Psoas muscle (tissue), 7 donors: ENCODE measurements at regions not wholly inside any gene's neighbourhood (a gene's known extent, or its start where the extent isn't known, plus 50 kb on each side); places are given as distances from the start of the nearest gene placed in this dataset.
"Not testable (repeated sequence)": the region's sequence is repeated elsewhere in the genome, so short reads cannot be mapped to it uniquely, and the experiment has no call there.

Source experiments
- ATAC-seq, 4 donors: fragments of 200-7000 bp; cut with Tn5 transposase; one replicate each; pipeline ENCODE4 v1.9.1; 2020; ENCODE audit warnings: moderate library complexity in 3 of 4, mild to moderate bottlenecking in 2 of 4
- DNase-seq, 2 donors: peaks; one replicate each; pipeline ENCODE4 v3.0.0-alpha.2; 2020
- H3K27ac ChIP-seq: fragments of 200-600 bp; one replicate; pipeline ENCODE4 v1.8.0; 2022
- H3K27me3 ChIP-seq, 3 donors: fragments of 200-600 bp in 1 of 3; one replicate each; pipeline versions ENCODE4 v1.6.1 to v1.8.0; 2013 to 2022; ENCODE audit warnings: low read length in 2 of 3, mild to moderate bottlenecking in 2 of 3, moderate library complexity in 1 of 3; ENCODE audit not compliant: insufficient read depth in 3 of 3
- H3K36me3 ChIP-seq, 2 donors: fragments of 200-600 bp in 1 of 2; one replicate each; pipeline versions ENCODE4 v1.6.1 to v1.8.0; 2013 to 2022; ENCODE audit warnings: low read depth in 1 of 2, mild to moderate bottlenecking in 1 of 2, moderate library complexity in 1 of 2; ENCODE audit not compliant: insufficient read depth in 1 of 2
- H3K4me1 ChIP-seq: fragments of 200-600 bp; one replicate; pipeline ENCODE4 v1.8.0; 2022
- H3K4me3 ChIP-seq: fragments of 200-600 bp; one replicate; pipeline ENCODE4 v1.8.0; 2022; ENCODE audit warnings: mild to moderate bottlenecking
- H3K9me3 ChIP-seq: fragments of 200-600 bp; one replicate; pipeline ENCODE4 v1.8.0; 2022
- WGBS, 3 donors: extraction: QIAGEN DNeasy Blood & Tissue Kit; methylation state at CpG; one replicate each; pipeline versions ENCODE4 v1.1.6 to v1.1.7; 2013; 5-methylcytosine and 5-hydroxymethylcytosine counted together
- intact Hi-C, 2 donors: fragments of 100-400 bp; cut with DNase I; formaldehyde crosslinking; loops; one replicate each; pipeline versions ENCODE4 v1.11.0 to v1.14.2; 2022
- TF ChIP-seq, protein P1 (sequence below): fragments of 200-600 bp; IDR thresholded peaks from one replicate; pipeline ENCODE4 v1.8.0; 2022; ENCODE audit warnings: antibody characterized with exemption
- donor health status: healthy with polysubstance abuse.
- donor health status: DM: no; HTN: no; CAD: no; lungs with moderate emphysema.
- donor health status: Bipolar disorder and iron deficiency.
- donor health status: healthy.
- donor health status: DM: yes; HTN: yes; CAD: no.
- donor health status: DM: no; HTN: no; CAD: no.
- donor health status: DM: yes; HTN: yes; CAD: no.

DNA sequence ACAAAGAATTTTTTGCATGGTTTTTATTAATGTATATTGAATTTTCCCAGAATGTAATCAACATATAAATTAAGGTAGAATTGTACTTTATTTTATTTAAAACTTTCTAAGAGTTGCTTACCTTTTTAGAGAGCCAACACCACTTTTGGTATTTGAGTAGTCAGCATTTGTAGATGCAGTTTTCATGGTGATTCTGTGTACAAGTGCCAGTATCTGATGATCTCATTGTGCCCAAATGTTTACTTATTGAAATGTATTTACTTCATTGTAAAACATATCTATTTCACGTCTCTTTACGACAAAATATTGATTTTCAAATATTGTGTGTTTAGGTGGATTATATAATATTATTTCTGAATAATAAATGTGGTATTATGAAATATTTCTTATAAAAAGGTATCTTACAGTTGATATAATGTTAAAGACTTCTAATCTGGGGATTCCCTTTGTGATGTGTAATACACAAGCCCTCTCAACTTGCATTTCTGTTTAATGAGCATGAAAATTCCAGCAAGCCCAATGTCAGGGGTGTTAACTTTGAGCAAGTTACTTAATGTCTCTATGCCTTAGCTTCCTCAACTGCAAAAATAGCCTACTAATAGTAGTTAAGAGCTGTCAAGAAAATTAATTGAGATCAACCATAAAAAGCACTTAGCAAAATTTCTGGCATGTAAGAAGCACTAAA, 141.8 kb upstream of the ZNF648 start:
- intact Hi-C loops: no loop called here
- H3K36me3 ChIP-seq: no peaks in the 10 kb centered on the region
- H3K27ac ChIP-seq: no peak overlapping the region
- TF ChIP-seq, protein P1, sequence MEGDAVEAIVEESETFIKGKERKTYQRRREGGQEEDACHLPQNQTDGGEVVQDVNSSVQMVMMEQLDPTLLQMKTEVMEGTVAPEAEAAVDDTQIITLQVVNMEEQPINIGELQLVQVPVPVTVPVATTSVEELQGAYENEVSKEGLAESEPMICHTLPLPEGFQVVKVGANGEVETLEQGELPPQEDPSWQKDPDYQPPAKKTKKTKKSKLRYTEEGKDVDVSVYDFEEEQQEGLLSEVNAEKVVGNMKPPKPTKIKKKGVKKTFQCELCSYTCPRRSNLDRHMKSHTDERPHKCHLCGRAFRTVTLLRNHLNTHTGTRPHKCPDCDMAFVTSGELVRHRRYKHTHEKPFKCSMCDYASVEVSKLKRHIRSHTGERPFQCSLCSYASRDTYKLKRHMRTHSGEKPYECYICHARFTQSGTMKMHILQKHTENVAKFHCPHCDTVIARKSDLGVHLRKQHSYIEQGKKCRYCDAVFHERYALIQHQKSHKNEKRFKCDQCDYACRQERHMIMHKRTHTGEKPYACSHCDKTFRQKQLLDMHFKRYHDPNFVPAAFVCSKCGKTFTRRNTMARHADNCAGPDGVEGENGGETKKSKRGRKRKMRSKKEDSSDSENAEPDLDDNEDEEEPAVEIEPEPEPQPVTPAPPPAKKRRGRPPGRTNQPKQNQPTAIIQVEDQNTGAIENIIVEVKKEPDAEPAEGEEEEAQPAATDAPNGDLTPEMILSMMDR: no peak
- WGBS, 3 donors: 88 to 93% (median 91%) methylated on average over 2 of the region's 2 CpGs
- ATAC-seq (no peak), DNase-seq (no peak)
- H3K27me3 ChIP-seq: no peaks in the 10 kb centered on the region
- peaks cover 37% of the 10 kb centered on the region for H3K4me1 ChIP-seq
- no peak overlapping the region for H3K4me3 ChIP-seq
- no peaks in the 10 kb centered on the region for H3K9me3 ChIP-seq

DNA sequence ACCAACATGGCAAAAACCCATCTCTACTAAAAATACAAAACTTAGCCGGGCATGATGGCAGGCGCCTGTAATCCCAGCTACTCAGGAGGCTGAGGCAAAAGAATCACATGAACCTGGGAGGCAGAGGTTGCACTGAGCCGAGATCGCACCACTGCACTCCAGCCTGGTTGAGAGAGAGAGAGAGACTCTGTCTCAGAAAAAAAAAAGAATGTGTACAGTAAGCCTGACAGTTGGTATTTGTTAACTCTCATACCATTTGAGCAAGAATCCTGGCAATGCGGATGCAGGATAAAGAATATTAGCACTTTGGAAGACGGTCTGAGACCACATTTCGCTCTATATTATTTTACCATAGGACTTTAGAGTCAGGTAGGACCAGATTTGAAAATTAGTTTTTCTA, 140.0 kb upstream of the ZNF648 start:
- H3K27ac ChIP-seq, H3K27me3 ChIP-seq, H3K9me3 ChIP-seq, intact Hi-C loops, DNase-seq, ATAC-seq, H3K36me3 ChIP-seq, H3K4me3 ChIP-seq: not testable (repeated sequence)
- 65 to 70% (median 66%) methylated on average over 7 of the region's 7 CpGs for WGBS, 3 donors
- peaks cover 37% of the 10 kb centered on the region for H3K4me1 ChIP-seq

DNA sequence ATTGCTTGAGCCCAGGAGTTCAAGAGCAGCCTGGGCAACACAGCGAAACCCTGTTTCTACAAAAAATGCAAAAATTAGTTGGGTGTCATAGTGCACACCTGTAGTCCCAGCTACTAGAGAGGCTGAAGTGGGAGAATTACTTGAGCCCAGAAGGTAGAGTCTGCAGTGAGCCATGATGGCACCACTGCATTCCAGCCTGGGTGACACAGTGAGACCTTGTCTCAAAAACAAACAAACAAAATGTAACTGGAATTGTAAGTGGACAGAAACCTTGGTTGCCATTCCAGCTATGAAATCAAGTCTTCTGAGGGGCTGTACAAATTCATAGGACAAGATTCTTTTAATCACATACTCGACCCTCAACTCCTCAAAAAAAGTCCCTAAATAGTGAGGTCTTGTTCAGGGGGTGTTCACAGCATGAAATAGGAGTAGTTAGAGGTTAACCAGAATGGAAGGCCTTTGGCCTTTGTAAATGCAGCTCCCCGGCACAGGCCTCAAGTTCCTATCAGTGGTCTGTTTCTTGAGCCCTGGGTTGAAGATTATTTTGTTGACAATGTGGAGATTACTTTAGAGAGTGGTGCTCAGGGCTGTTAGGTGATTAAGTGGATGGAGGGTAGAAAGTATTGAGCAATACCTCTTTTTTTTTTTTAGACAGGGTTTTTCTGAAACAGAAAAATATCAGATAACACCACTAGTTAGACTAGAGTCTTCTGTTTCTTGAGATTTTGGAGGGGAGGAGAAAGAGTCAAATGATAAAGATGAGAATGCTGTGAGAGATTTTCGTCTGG, 138.7 kb upstream of the ZNF648 start:
- TF ChIP-seq, protein P1: no peak
- ATAC-seq (no peak), DNase-seq (no peak)
- WGBS, 3 donors: 92 to 93% (median 92%) methylated on average over 4 of the region's 4 CpGs
- Histone ChIP-seq H3K4me3 (no peak overlapping the region), H3K9me3 (no peaks in the 10 kb centered on the region), H3K4me1 (peaks cover 29% of the 10 kb centered on the region), H3K27ac (no peak overlapping the region), H3K27me3 (no peaks in the 10 kb centered on the region), H3K36me3 (no peaks in the 10 kb centered on the region)
- intact Hi-C loops: no loop called here

DNA sequence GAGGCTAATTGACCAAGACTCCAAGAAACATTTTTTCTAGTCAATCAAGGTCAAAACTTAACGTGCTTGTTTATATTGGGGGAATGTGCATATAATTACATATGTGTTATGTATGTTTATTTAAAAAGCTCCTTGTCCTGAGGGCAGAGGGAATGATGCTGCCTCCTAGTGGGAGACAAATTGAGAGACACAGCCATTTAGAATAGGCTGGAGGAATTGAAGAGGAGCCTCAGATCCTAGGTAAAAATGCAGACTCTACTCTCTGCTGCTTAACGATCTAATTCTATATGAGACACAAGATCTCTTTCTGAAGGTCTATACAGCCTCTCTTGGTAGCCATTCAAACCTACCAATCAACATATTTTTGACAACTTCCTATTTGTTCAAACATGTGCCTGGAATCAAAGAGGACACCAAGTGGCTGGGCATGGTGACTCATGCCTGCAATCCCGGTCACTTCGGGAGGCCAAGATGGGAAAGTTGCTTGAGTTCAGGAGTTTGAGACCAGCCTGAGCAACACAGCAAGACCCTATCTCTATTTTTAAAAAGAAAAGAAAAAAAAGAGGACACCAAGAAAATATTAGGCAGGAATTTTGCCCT, 136.6 kb upstream of the ZNF648 start:
- DNase-seq (peak in 1 of 2 donors; percentile 29), ATAC-seq (peak in 2 of 4 donors; percentile 13 to 16)
- Histone ChIP-seq H3K9me3 (no peaks in the 10 kb centered on the region), H3K36me3 (no peaks in the 10 kb centered on the region), H3K27ac (peak overlapping the region; percentile 72), H3K4me3 (no peak overlapping the region), H3K4me1 (peaks cover 31% of the 10 kb centered on the region), H3K27me3 (no peaks in the 10 kb centered on the region)
- intact Hi-C loops: no loop called here
- TF ChIP-seq, protein P1: no peak
- 75 to 84% (median 81%) methylated on average over 4 of the region's 4 CpGs for WGBS, 3 donors
